Skeletal muscle tissue (tissue), 3 donors: ENCODE measurements at regions not wholly inside any gene's neighbourhood (a gene's known extent, or its start where the extent isn't known, plus 50 kb on each side); places are given as distances from the start of the nearest gene placed in this dataset.

Experiments
- H3K27ac ChIP-seq: one replicate; pipeline ENCODE4 v1.7.0; 2013; ENCODE audit warnings: mild to moderate bottlenecking, low read depth, low read length, inconsistent platforms
- H3K27me3 ChIP-seq, 3 donors: one replicate each; pipeline ENCODE4 v1.7.0; 2013; ENCODE audit warnings: low read length in 3 of 3; ENCODE audit not compliant: control insufficient read depth in 3 of 3, insufficient read depth in 3 of 3
- H3K36me3 ChIP-seq, 3 donors: one replicate each; pipeline ENCODE4 v1.7.0; 2013; ENCODE audit warnings: low read length in 3 of 3; ENCODE audit not compliant: control insufficient read depth in 3 of 3, insufficient read depth in 3 of 3
- H3K4me1 ChIP-seq, 3 donors: one replicate each; pipeline ENCODE4 v1.7.0; 2013; ENCODE audit warnings: low read length in 3 of 3, mild to moderate bottlenecking in 3 of 3; ENCODE audit not compliant: control insufficient read depth in 3 of 3, insufficient read depth in 3 of 3
- H3K4me3 ChIP-seq, 3 donors: one replicate each; pipeline ENCODE4 v1.7.0; 2013; ENCODE audit warnings: low read length in 3 of 3
- H3K9ac ChIP-seq, 3 donors: one replicate each; pipeline ENCODE4 v1.7.0; 2013; ENCODE audit warnings: low read length in 3 of 3, mild to moderate bottlenecking in 3 of 3, moderate library complexity in 2 of 3, low read depth in 1 of 3
- H3K9me3 ChIP-seq, 3 donors: one replicate each; pipeline ENCODE4 v1.7.0; 2013; ENCODE audit warnings: low read length in 3 of 3; ENCODE audit not compliant: control insufficient read depth in 3 of 3
- donor health status: Osteomylitis.

GRCh38 chr3:36318621-36319200, 61.6 kb upstream of the STAC start:
- H3K36me3 ChIP-seq: no peaks in the 10 kb centered on the region
- no peak overlapping the region for H3K9ac ChIP-seq
- no peaks in the 10 kb centered on the region for H3K27me3 ChIP-seq
- H3K9me3 ChIP-seq: peaks cover 0 to 2% (median 0%) of the 10 kb centered on the region in 3 donors
- no peak overlapping the region for H3K27ac ChIP-seq
- H3K4me1 ChIP-seq: no peaks in the 10 kb centered on the region
- H3K4me3 ChIP-seq: no peak overlapping the region

DNA sequence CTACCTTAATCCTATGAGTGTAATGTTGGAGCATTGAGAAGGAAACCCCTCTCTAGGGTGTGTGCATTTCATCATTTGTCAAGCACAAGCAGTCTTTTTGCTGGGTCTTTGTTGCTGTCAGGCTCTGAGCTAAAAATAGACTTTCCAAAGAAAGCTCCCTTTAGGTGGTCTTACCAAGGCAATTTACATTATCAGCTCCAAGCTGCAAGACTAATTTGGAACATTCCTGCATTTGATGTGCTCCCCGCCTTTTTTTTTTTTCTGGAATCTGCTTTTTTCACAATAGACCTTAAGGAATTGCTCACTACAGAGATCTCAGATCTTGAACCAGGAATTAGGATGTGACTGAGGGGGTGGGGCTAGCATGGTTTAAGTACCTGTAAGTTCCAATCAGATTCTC, 60.6 kb upstream of the STAC start:
- H3K9me3 ChIP-seq: peaks cover 0 to 2% (median 0%) of the 10 kb centered on the region in 3 donors
- H3K4me3 ChIP-seq: no peak overlapping the region
- H3K27ac ChIP-seq: no peak overlapping the region
- no peaks in the 10 kb centered on the region for H3K36me3 ChIP-seq
- no peaks in the 10 kb centered on the region for H3K27me3 ChIP-seq
- H3K9ac ChIP-seq: no peak overlapping the region
- no peaks in the 10 kb centered on the region for H3K4me1 ChIP-seq
